ENCODE measurements at regions not wholly inside any gene's neighbourhood (a gene's known extent, or its start where the extent isn't known, plus 50 kb on each side); places are given as distances from the start of the nearest gene placed in this dataset.

DNA sequence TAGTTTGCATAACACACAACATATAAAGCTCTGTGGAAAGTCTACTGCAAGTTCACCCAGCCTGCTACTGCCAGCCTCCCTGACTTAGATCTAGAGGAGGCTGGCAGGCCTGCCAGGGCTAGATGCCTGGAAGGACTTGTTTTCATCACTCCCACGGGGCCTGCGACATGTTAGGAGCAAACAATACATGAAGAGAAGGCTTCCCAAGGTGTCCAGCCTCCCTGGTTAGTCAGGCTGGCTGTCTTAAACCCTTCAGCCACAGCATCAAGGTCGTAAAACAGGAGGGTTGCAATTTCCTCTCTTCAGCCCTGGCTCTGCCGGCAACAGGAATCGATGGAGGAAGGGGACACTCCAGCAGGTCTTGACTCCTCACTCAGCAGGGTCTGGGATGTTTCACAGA is 104.5 kb downstream of the NGF start:
- no peaks in the 10 kb centered on the region for H4K20me1 ChIP-seq (replicated peaks in 1 of 2; ENCODE audit: control insufficient read depth in 1 of 2, insufficient read depth in 2 of 2, low read length in 2 of 2)
- ChIA-PET CTCF (ENCODE audit: partially characterized antibody) (interaction anchor here (1.9 kb wide), 1 partner anchor 236 kb away, joined by 6 read pairs; no protein-coding TSS in a partner anchor), POLR2A (ENCODE audit: partially characterized antibody) (no interaction called here)
- H2AK5ac ChIP-seq (ENCODE audit: low read depth, low read length): no peak overlapping the region
- TF ChIP-seq BRCA1 (IDR thresholded peaks at IDR 0.05; ENCODE audit: low read depth, low read length) (no peak), POLR2AphosphoS5 (IDR thresholded peaks at IDR 0.05; ENCODE audit: low read depth, low read length) (no peak), CHD2 (IDR thresholded peaks at IDR 0.05; ENCODE audit: low read length) (no peak), NANOG (IDR thresholded peaks at IDR 0.05; ENCODE audit: insufficient read depth, low read depth, low read length, poor library complexity, severe bottlenecking) (no peak), NRF1 (IDR thresholded peaks at IDR 0.05; ENCODE audit: low read depth, low read length) (no peak), SP1 (IDR thresholded peaks at IDR 0.05; ENCODE audit: low read depth, low read length) (no peak), TCF12 (IDR thresholded peaks at IDR 0.05; ENCODE audit: low read depth, low read length) (no peak), TAF1 (IDR thresholded peaks at IDR 0.05; ENCODE audit: low read depth, low read length) (no peak), CEBPB (IDR thresholded peaks at IDR 0.05; ENCODE audit: low read depth, low read length) (no peak), GTF2F1 (IDR thresholded peaks at IDR 0.05; ENCODE audit: borderline replicate concordance, low read depth, low read length) (no peak), RNF2 (IDR thresholded peaks at IDR 0.05; ENCODE audit: borderline replicate concordance, low read depth, low read length, missing control alignments, poor library complexity, severe bottlenecking) (no peak)
- TF ChIP-seq, protein P1, sequence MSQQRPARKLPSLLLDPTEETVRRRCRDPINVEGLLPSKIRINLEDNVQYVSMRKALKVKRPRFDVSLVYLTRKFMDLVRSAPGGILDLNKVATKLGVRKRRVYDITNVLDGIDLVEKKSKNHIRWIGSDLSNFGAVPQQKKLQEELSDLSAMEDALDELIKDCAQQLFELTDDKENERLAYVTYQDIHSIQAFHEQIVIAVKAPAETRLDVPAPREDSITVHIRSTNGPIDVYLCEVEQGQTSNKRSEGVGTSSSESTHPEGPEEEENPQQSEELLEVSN (IDR thresholded peaks at IDR 0.05): no peak
- TF ChIP-seq, protein P2, sequence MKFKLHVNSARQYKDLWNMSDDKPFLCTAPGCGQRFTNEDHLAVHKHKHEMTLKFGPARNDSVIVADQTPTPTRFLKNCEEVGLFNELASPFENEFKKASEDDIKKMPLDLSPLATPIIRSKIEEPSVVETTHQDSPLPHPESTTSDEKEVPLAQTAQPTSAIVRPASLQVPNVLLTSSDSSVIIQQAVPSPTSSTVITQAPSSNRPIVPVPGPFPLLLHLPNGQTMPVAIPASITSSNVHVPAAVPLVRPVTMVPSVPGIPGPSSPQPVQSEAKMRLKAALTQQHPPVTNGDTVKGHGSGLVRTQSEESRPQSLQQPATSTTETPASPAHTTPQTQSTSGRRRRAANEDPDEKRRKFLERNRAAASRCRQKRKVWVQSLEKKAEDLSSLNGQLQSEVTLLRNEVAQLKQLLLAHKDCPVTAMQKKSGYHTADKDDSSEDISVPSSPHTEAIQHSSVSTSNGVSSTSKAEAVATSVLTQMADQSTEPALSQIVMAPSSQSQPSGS (IDR thresholded peaks at IDR 0.05; ENCODE audit: low read length): no peak
- H4K91ac ChIP-seq (replicated peaks; ENCODE audit: insufficient read length, low read length): no peak overlapping the region
- FAIRE-seq (no peak), DNase-seq (ENCODE audit: low read depth in 1 of 2, low spot score in 2 of 2) (no peak)
- H3K4me1 ChIP-seq (replicated peaks in 1 of 4; ENCODE audit: control insufficient read depth in 3 of 4, insufficient read depth in 4 of 4, low read length in 3 of 4): no peaks in the 10 kb centered on the region; a peak in 1 of 7 replicates
- no peak overlapping the region for H2BK5ac ChIP-seq (ENCODE audit: low read depth, low read length)
- H4K5ac ChIP-seq (ENCODE audit: insufficient read length, low read depth, low read length): no peak overlapping the region
- H3K9me3 ChIP-seq (ENCODE audit: insufficient read depth in 2 of 2, low read depth in 1 of 2, low read length in 1 of 2): no peaks in the 10 kb centered on the region
- no peak overlapping the region for H2BK15ac ChIP-seq (ENCODE audit: low read length)
- no peaks in the 10 kb centered on the region for H3K79me1 ChIP-seq (ENCODE audit: low read depth, low read length)
- no peak overlapping the region for H3K4me2 ChIP-seq (ENCODE audit: insufficient read depth in 1 of 2, low read depth in 2 of 2, low read length in 2 of 2)
- WGBS, 2 experiments (ENCODE audit: extremely low coverage in 1 of 2, insufficient coverage in 1 of 2, insufficient read length in 1 of 2, insufficient replicate concordance in 2 of 2, low coverage in 1 of 2, low lambda C conversion rate in 2 of 2, missing lambda C conversion rate in 1 of 2): 81% methylated on average over 5 of the region's 5 CpGs; no CpG with 5 or more reads in 1 of the 2 experiments
- H3K27ac ChIP-seq (ENCODE audit: low read depth, low read length): no peak overlapping the region
- no peak overlapping the region for H3K18ac ChIP-seq (ENCODE audit: extremely low read depth, low read length)
- H2BK120ac ChIP-seq (replicated peaks; ENCODE audit: low read depth, low read length): no peak overlapping the region
- H3K23me2 ChIP-seq (ENCODE audit: low read depth, low read length): no peaks in the 10 kb centered on the region
- no peak overlapping the region for H4K8ac ChIP-seq (ENCODE audit: extremely low read depth, insufficient read depth, low read length)
- H2BK20ac ChIP-seq (ENCODE audit: low read length): no peak overlapping the region
- H2BK12ac ChIP-seq (ENCODE audit: low read depth, low read length): no peak overlapping the region
- H3K4me3 ChIP-seq (ENCODE audit: extremely low read depth in 1 of 4, insufficient read depth in 2 of 4, low read depth in 3 of 4, low read length in 4 of 4): no peak overlapping the region
- no peak overlapping the region for H3K56ac ChIP-seq (replicated peaks; ENCODE audit: insufficient read length, low read depth, low read length)
- H3K23ac ChIP-seq (ENCODE audit: insufficient read length): no peak overlapping the region
- no peaks in the 10 kb centered on the region for H3K36me3 ChIP-seq (ENCODE audit: control insufficient read depth in 2 of 4, insufficient read depth in 4 of 4, low read length in 3 of 4)
- H3K27me3 ChIP-seq (replicated peaks in 1 of 4; ENCODE audit: control insufficient read depth in 3 of 4, extremely low read depth in 1 of 4, insufficient read depth in 3 of 4, low read length in 3 of 4): no peaks in the 10 kb centered on the region
- H2AFZ ChIP-seq (ENCODE audit: low read length): 0 out of 2 replicates have a peak overlapping the region, but pooled peaks have one; percentile 25
- H3K9ac ChIP-seq (replicated peaks in 1 of 4; ENCODE audit: extremely low read depth in 1 of 4, low read depth in 3 of 4, low read length in 3 of 4): no peak overlapping the region
- no peak overlapping the region for H3K14ac ChIP-seq (ENCODE audit: insufficient read length)
- no peaks in the 10 kb centered on the region for H3K79me2 ChIP-seq (ENCODE audit: control insufficient read depth in 1 of 2, insufficient read depth in 2 of 2, low read length in 2 of 2)
- no peak overlapping the region for H3K4ac ChIP-seq (replicated peaks; ENCODE audit: insufficient read length, low read depth, low read length)

Measured in H1 (cell line).